HEK293T (cell line): ENCODE measurements at regions not wholly inside any gene's neighbourhood (a gene's known extent, or its start where the extent isn't known, plus 50 kb on each side); places are given as distances from the start of the nearest gene placed in this dataset.
"Not testable (repeated sequence)": the region's sequence is repeated elsewhere in the genome, so short reads cannot be mapped to it uniquely, and the experiment has no call there.

Experiments used
- CTCF ChIA-PET: fragments of 350-600 bp; formaldehyde crosslinking; extraction: SDS; loops from one replicate; lab custom pipeline; 2021; ENCODE audit warnings: antibody characterized with exemption, inconsistent platforms; lab: Yijun Ruan, JAX
- POLR2A ChIA-PET: fragments of 350-600 bp; formaldehyde crosslinking; extraction: SDS; loops from one replicate; lab custom pipeline; 2020; ENCODE audit warnings: antibody characterized with exemption, inconsistent platforms; lab: Yijun Ruan, JAX
- DNase-seq: peaks from one replicate; pipeline ENCODE4 v3.0.0; 2012; ENCODE audit warnings: mixed read lengths; ENCODE audit errors: extremely low spot score
- ARNT ChIP-seq: fragments of 450-650 bp; IDR thresholded peaks from 2 replicates; pipeline ENCODE4 v1.6.1; 2017; ENCODE audit warnings: mild to moderate bottlenecking
- BHLHE40 ChIP-seq: fragments of 450-650 bp; IDR thresholded peaks from 2 replicates; pipeline ENCODE4 v1.6.1; 2016; ENCODE audit warnings: mild to moderate bottlenecking, moderate library complexity, borderline replicate concordance
- CTBP1 ChIP-seq: fragments of 450-650 bp; IDR thresholded peaks from 2 replicates; pipeline ENCODE4 v1.6.1; 2016; ENCODE audit warnings: borderline replicate concordance
- ELF4 ChIP-seq: fragments of 450-650 bp; IDR thresholded peaks from 2 replicates; pipeline ENCODE4 v1.6.1; 2017; ENCODE audit warnings: antibody characterized with exemption
- FOXA1 ChIP-seq: fragments of 450-650 bp; IDR thresholded peaks from 2 replicates; pipeline ENCODE4 v1.6.1; 2016; ENCODE audit warnings: mild to moderate bottlenecking
- FOXK2 ChIP-seq: fragments of 450-650 bp; IDR thresholded peaks from 2 replicates; pipeline ENCODE4 v1.6.1; 2016; ENCODE audit warnings: mild to moderate bottlenecking
- FOXM1 ChIP-seq: fragments of 450-650 bp; IDR thresholded peaks from 2 replicates; pipeline ENCODE4 v1.6.1; 2017; ENCODE audit warnings: mild to moderate bottlenecking, borderline replicate concordance
- HDGF ChIP-seq: fragments of 450-650 bp; IDR thresholded peaks from 2 replicates; pipeline ENCODE4 v1.6.1; 2017; ENCODE audit warnings: antibody characterized with exemption, borderline replicate concordance
- L3MBTL2 ChIP-seq: fragments of 450-650 bp; conservative IDR thresholded peaks from 2 replicates; pipeline ENCODE4 v1.6.1; 2016; ENCODE audit warnings: mild to moderate bottlenecking
- LEF1 ChIP-seq: fragments of 450-650 bp; IDR thresholded peaks from 2 replicates; pipeline ENCODE4 v1.6.1; 2017; ENCODE audit warnings: mild to moderate bottlenecking, borderline replicate concordance
- NFRKB ChIP-seq: fragments of 450-650 bp; IDR thresholded peaks from 2 replicates; pipeline ENCODE4 v1.6.1; 2016; ENCODE audit warnings: mild to moderate bottlenecking, moderate library complexity
- PKNOX1 ChIP-seq: fragments of 450-650 bp; IDR thresholded peaks from 2 replicates; pipeline ENCODE4 v1.6.1; 2016
- SP1 ChIP-seq: fragments of 450-650 bp; IDR thresholded peaks from 2 replicates; pipeline ENCODE4 v1.6.1; 2017
- SUZ12 ChIP-seq: fragments of 450-650 bp; IDR thresholded peaks from 2 replicates; pipeline ENCODE4 v1.6.1; 2016; ENCODE audit warnings: mild to moderate bottlenecking
- TARDBP ChIP-seq: fragments of 450-650 bp; IDR thresholded peaks from 2 replicates; pipeline ENCODE4 v1.6.1; 2016
- ZNF384 ChIP-seq: fragments of 450-650 bp; IDR thresholded peaks from 2 replicates; pipeline ENCODE4 v1.6.1; 2016

- ChIA-PET CTCF (interaction anchor here (0.9 kb wide), 1 partner anchor 455 kb away, joined by 3 read pairs; no protein-coding TSS in a partner anchor), POLR2A (no interaction called here)
- no peak for DNase-seq
- TF ChIP-seq ELF4 (no peak), SUZ12 (no peak)
Measured at GRCh38 chr6:121885399-121886152, 450.1 kb downstream of the GJA1 start.

GRCh38 chr6:121886223-121886830 is 450.9 kb downstream of the GJA1 start:
- DNase-seq: no peak
- ChIA-PET CTCF (no interaction called here), POLR2A (no interaction called here)

GRCh38 chr6:121887724-121888123 is 452.3 kb downstream of the GJA1 start:
- TF ChIP-seq PKNOX1 (no peak), FOXK2 (no peak), NFRKB (no peak), SP1 (no peak), CTBP1 (no peak), TARDBP (no peak), SUZ12 (no peak), ELF4 (no peak), LEF1 (no peak), FOXA1 (no peak), ARNT (no peak), FOXM1 (no peak), HDGF (no peak), ZNF384 (no peak), BHLHE40 (no peak), L3MBTL2 (no peak)
- DNase-seq: no peak
- ChIA-PET POLR2A (no interaction called here), CTCF (no interaction called here)

More at GRCh38 chr6:121886223-121886830, 450.9 kb downstream of the GJA1 start:
- no peak for TF ChIP-seq HDGF
- TF ChIP-seq ZNF384: no peak
- TF ChIP-seq NFRKB: no peak
- TF ChIP-seq BHLHE40: no peak
- no peak for TF ChIP-seq CTBP1
- no peak for TF ChIP-seq TARDBP
- no peak for TF ChIP-seq LEF1
- no peak for TF ChIP-seq PKNOX1

- no peak for DNase-seq
- POLR2A ChIA-PET: no interaction called here
Measured at GRCh38 chr6:121890307-121890910, 455.0 kb downstream of the GJA1 start.

GRCh38 chr6:121895731-121896130 is 460.3 kb downstream of the GJA1 start:
- POLR2A ChIA-PET, CTCF ChIA-PET, DNase-seq: not testable (repeated sequence)

More at GRCh38 chr6:121890307-121890910, 455.0 kb downstream of the GJA1 start:
- CTCF ChIA-PET: no interaction called here
- TF ChIP-seq ZNF384 (no peak), NFRKB (no peak), TARDBP (no peak), HDGF (no peak), SP1 (no peak), CTBP1 (no peak), ELF4 (no peak), L3MBTL2 (no peak), PKNOX1 (no peak), BHLHE40 (no peak), FOXK2 (no peak), SUZ12 (no peak), LEF1 (no peak), ARNT (no peak)

- ChIA-PET CTCF (no interaction called here), POLR2A (no interaction called here)
- no peak for DNase-seq
- TF ChIP-seq L3MBTL2: no peak
- no peak for TF ChIP-seq NFRKB
- TF ChIP-seq FOXK2: no peak
- TF ChIP-seq HDGF: no peak
Measured at GRCh38 chr6:121896363-121896762, 460.9 kb downstream of the GJA1 start.

- TF ChIP-seq ZNF384 (no peak), L3MBTL2 (no peak), ELF4 (no peak), BHLHE40 (no peak), FOXA1 (no peak), SP1 (no peak), LEF1 (no peak), TARDBP (no peak), CTBP1 (no peak), ARNT (no peak), FOXK2 (no peak), PKNOX1 (no peak), NFRKB (no peak), FOXM1 (no peak), HDGF (no peak), SUZ12 (no peak)
- no peak for DNase-seq
- POLR2A ChIA-PET: no interaction called here
- CTCF ChIA-PET: no interaction called here
Measured at GRCh38 chr6:121896771-121897170, 461.3 kb downstream of the GJA1 start.
